ENCODE measurements at regions not wholly inside any gene's neighbourhood (a gene's known extent, or its start where the extent isn't known, plus 50 kb on each side); places are given as distances from the start of the nearest gene placed in this dataset.

GRCh38 chr10:89889606-89890005, 188.2 kb downstream of the KIF20B start:
- no peak overlapping the region for H3K27ac Mint-ChIP-seq
- H3K27ac ChIP-seq (ENCODE audit: low read depth in 1 of 2, low read length in 2 of 2), result no peak overlapping the region
- DNase-seq (peak in 1 of 14 experiments; percentile 5), ATAC-seq (ENCODE audit: poor library complexity) (no peak)
- intact Hi-C loops (cut with DNase I, micrococcal nuclease), result no loop called here
- H3K4me1 ChIP-seq (ENCODE audit: insufficient read depth, low read length), result no peaks in the 10 kb centered on the region
- no peaks in the 10 kb centered on the region for H3K9me3 ChIP-seq (ENCODE audit: control insufficient read depth in 1 of 2, insufficient read depth in 1 of 2, low read length in 2 of 2)
- no peaks in the 10 kb centered on the region for H3K9me3 Mint-ChIP-seq
- no peak overlapping the region for H3K4me3 Mint-ChIP-seq
- no peaks in the 10 kb centered on the region for H3K36me3 ChIP-seq (ENCODE audit: insufficient read depth, low read length)
- CTCF ChIA-PET, result no interaction called here
- H3K4me3 ChIP-seq (ENCODE audit: low read length), result no peak overlapping the region
- no peaks in the 10 kb centered on the region for H3K36me3 Mint-ChIP-seq (ENCODE audit: low read depth)
- TF ChIP-seq CTCF (IDR thresholded peaks at IDR 0.05), result no peak
- POLR2A ChIA-PET, result interaction anchor here (0.7 kb wide), 1 partner anchor 9 kb away, joined by 3 read pairs; no protein-coding TSS in a partner anchor
- no peaks in the 10 kb centered on the region for H3K4me1 Mint-ChIP-seq (ENCODE audit: low read depth)
- peaks cover 14% of the 10 kb centered on the region for H3K27me3 Mint-ChIP-seq
- H3K27me3 ChIP-seq (ENCODE audit: control insufficient read depth in 1 of 2, insufficient read depth in 2 of 2, low read length in 2 of 2), result no peaks in the 10 kb centered on the region

- Mint-ChIP-seq H3K36me3 (ENCODE audit: low read depth) (no peaks in the 10 kb centered on the region), H3K27me3 (peaks cover 13% of the 10 kb centered on the region), H3K4me1 (ENCODE audit: low read depth) (no peaks in the 10 kb centered on the region), H3K9me3 (peaks cover 2% of the 10 kb centered on the region), H3K27ac (no peak overlapping the region), H3K4me3 (no peak overlapping the region)
- ChIA-PET POLR2A (no interaction called here), CTCF (no interaction called here)
- no peak for TF ChIP-seq CTCF (IDR thresholded peaks at IDR 0.05)
- ATAC-seq (ENCODE audit: poor library complexity) (no peak), DNase-seq (no peak)
- no peaks in the 10 kb centered on the region for H3K36me3 ChIP-seq (ENCODE audit: insufficient read depth, low read length)
- no peak overlapping the region for H3K4me3 ChIP-seq (ENCODE audit: low read length)
- H3K27ac ChIP-seq (ENCODE audit: low read depth in 1 of 2, low read length in 2 of 2), result no peak overlapping the region
- no peaks in the 10 kb centered on the region for H3K4me1 ChIP-seq (ENCODE audit: insufficient read depth, low read length)
- H3K9me3 ChIP-seq (ENCODE audit: control insufficient read depth in 1 of 2, insufficient read depth in 1 of 2, low read length in 2 of 2), result no peaks in the 10 kb centered on the region
- intact Hi-C loops (cut with DNase I, micrococcal nuclease), result no loop called here
- no peaks in the 10 kb centered on the region for H3K27me3 ChIP-seq (ENCODE audit: control insufficient read depth in 1 of 2, insufficient read depth in 2 of 2, low read length in 2 of 2)
These were observed 189.7 kb downstream of the KIF20B start for GRCh38 chr10:89891006-89891535.

- no peak overlapping the region for H3K27ac ChIP-seq (ENCODE audit: low read depth in 1 of 2, low read length in 2 of 2)
- no peak for TF ChIP-seq CTCF (IDR thresholded peaks at IDR 0.05)
- H3K36me3 ChIP-seq (ENCODE audit: insufficient read depth, low read length), result no peaks in the 10 kb centered on the region
- ChIA-PET POLR2A (no interaction called here), CTCF (no interaction called here)
- Mint-ChIP-seq H3K4me1 (ENCODE audit: low read depth) (no peaks in the 10 kb centered on the region), H3K4me3 (no peak overlapping the region), H3K9me3 (peaks cover 2% of the 10 kb centered on the region), H3K36me3 (ENCODE audit: low read depth) (no peaks in the 10 kb centered on the region), H3K27ac (no peak overlapping the region), H3K27me3 (peaks cover 11% of the 10 kb centered on the region)
- no peak overlapping the region for H3K4me3 ChIP-seq (ENCODE audit: low read length)
- peaks cover 0 to 2% of the 10 kb centered on the region in 2 experiments for H3K27me3 ChIP-seq (ENCODE audit: control insufficient read depth in 1 of 2, insufficient read depth in 2 of 2, low read length in 2 of 2)
- ATAC-seq (ENCODE audit: poor library complexity) (no peak), DNase-seq (no peak)
- H3K4me1 ChIP-seq (ENCODE audit: insufficient read depth, low read length), result no peaks in the 10 kb centered on the region
- intact Hi-C loops (cut with DNase I, micrococcal nuclease), result no loop called here
- no peaks in the 10 kb centered on the region for H3K9me3 ChIP-seq (ENCODE audit: control insufficient read depth in 1 of 2, insufficient read depth in 1 of 2, low read length in 2 of 2)
These were observed 192.7 kb downstream of the KIF20B start for GRCh38 chr10:89894051-89894450.

Data from CD4-positive, alpha-beta T cell (primary cell).